Skeletal muscle satellite cell (primary cell): ENCODE measurements at regions not wholly inside any gene's neighbourhood (a gene's known extent, or its start where the extent isn't known, plus 50 kb on each side); places are given as distances from the start of the nearest gene placed in this dataset.

Experiments used
- H3K27me3 ChIP-seq: 2 replicates; pipeline ENCODE4 v1.7.0; 2013; ENCODE audit warnings: low read length; ENCODE audit not compliant: control insufficient read depth, insufficient read depth
- H3K36me3 ChIP-seq: 2 replicates; pipeline ENCODE4 v1.7.0; 2013; ENCODE audit warnings: mild to moderate bottlenecking, control low read depth, low read length; ENCODE audit not compliant: insufficient read depth
- H3K4me1 ChIP-seq: 2 replicates; pipeline ENCODE4 v1.7.0; 2013; ENCODE audit warnings: low read length; ENCODE audit not compliant: control insufficient read depth, insufficient read depth
- H3K4me2 ChIP-seq: 2 replicates; pipeline ENCODE4 v1.7.0; 2013; ENCODE audit warnings: mild to moderate bottlenecking, low read length
- H3K4me3 ChIP-seq: 2 replicates; pipeline ENCODE4 v1.7.0; 2013; ENCODE audit warnings: low read length
- H3K9ac ChIP-seq: 2 replicates; pipeline ENCODE4 v1.7.0; 2013; ENCODE audit warnings: mild to moderate bottlenecking, low read depth, low read length, moderate library complexity
- H3K9me3 ChIP-seq: replicated peaks from 2 replicates; pipeline ENCODE4 v1.7.0; 2013; ENCODE audit warnings: mild to moderate bottlenecking, control low read depth, low read length

DNA sequence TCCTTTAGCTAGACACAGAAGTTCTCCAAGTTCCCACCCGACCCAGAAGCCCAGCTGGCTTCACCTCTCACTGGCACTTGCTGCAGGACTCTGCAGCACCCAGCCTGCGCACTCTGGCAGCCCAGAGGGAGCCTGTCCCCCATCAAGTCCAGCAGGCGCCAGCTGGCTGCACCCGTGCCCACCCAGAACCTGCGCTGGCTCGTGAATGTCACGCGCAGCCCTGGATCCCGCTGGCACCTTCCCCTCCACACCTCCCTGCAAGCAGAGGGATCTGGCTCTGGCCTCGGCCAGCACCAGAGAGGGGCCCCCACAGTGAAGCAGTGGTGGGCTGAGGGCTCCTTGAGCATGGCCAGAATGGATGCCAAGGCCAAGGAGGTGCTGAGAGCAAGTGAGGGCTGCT, 187.6 kb upstream of the HAND2 start:
- Histone ChIP-seq H3K27me3 (peaks cover 11% of the 10 kb centered on the region), H3K4me2 (no peak overlapping the region), H3K36me3 (no peaks in the 10 kb centered on the region), H3K9ac (no peak overlapping the region), H3K4me3 (no peak overlapping the region), H3K4me1 (no peaks in the 10 kb centered on the region), H3K9me3 (no peaks in the 10 kb centered on the region)

DNA sequence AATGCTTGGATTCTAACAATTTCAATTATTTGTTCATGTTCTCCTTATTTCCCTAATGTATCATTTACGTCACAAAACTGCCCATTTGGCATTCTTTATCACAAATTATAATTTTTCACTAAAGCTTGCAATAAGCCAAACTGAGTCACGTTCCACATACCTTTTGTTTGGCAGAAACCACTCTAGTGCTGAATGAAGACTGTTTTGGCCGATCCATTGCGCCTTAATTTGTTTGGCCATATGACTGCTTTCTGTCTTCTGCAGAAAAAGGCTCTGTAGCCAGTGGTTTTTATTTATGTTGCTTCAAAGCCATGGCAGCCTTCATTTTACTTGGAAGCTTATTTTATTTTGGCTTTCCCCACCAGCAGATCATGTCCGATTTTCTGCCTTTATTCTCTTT, 184.4 kb upstream of the HAND2 start:
- H3K4me3 ChIP-seq, result no peak overlapping the region
- H3K9ac ChIP-seq, result no peak overlapping the region
- no peaks in the 10 kb centered on the region for H3K9me3 ChIP-seq
- H3K36me3 ChIP-seq, result no peaks in the 10 kb centered on the region
- H3K4me1 ChIP-seq, result no peaks in the 10 kb centered on the region
- H3K27me3 ChIP-seq, result peaks cover 11% of the 10 kb centered on the region
- no peak overlapping the region for H3K4me2 ChIP-seq

DNA sequence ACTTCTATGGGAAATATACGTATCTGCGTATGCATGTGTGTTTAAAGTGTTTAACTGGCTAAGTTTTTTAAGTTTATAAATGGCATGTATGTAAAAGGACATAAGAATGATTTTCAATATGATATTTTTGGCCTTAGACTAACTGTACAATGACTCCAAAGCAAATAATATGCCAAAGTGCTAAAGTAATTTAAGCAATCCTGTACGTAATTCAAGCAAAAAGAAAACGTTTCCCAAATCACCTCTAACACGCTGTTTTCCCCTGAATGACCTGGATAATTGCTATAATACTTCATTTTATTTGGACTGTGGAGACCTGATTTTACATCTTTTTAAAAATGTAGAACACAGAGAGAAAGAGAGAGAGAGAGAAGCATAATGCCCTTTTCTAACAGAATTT, 183.0 kb upstream of the HAND2 start:
- Histone ChIP-seq H3K4me2 (no peak overlapping the region), H3K27me3 (peaks cover 11% of the 10 kb centered on the region), H3K9ac (no peak overlapping the region), H3K9me3 (no peaks in the 10 kb centered on the region), H3K4me3 (no peak overlapping the region), H3K4me1 (no peaks in the 10 kb centered on the region), H3K36me3 (no peaks in the 10 kb centered on the region)

DNA sequence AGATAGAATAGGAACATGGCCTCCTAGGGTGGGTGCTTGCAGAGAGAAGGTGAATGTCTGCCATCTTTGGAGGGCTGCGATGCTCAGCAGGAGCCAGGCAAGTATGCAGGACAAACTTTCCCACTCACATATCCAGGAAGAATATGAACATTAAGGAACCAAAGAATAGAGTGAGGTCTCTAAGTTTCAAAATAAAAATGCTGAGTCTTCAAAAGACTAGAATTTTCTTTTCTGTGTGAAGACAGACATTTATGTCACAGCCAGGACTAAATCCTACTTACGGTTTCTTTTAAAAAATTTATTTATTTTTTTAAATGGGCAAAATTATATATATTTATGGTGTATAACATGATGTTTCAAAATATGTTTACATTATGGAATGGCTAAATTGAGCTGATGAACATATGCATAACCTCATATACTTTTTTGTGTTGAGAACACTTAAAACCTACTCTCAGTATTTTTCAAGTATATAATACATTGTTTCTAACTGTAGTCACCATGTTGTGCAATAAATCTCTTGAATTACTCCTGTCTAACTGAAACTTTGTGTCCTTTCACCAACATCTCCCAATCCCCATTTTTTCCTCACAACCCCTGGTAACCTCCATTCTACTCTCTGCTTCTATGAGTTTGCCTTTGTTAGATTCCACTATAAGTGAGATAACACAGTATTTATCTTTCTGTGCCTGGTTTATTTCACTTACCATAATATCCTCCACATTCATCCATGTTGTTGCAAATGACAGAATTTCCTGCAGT, 177.8 kb upstream of the HAND2 start:
- Histone ChIP-seq H3K9me3 (no peaks in the 10 kb centered on the region), H3K4me3 (no peak overlapping the region), H3K4me1 (no peaks in the 10 kb centered on the region), H3K36me3 (no peaks in the 10 kb centered on the region), H3K9ac (no peak overlapping the region), H3K27me3 (no peaks in the 10 kb centered on the region), H3K4me2 (no peak overlapping the region)

DNA sequence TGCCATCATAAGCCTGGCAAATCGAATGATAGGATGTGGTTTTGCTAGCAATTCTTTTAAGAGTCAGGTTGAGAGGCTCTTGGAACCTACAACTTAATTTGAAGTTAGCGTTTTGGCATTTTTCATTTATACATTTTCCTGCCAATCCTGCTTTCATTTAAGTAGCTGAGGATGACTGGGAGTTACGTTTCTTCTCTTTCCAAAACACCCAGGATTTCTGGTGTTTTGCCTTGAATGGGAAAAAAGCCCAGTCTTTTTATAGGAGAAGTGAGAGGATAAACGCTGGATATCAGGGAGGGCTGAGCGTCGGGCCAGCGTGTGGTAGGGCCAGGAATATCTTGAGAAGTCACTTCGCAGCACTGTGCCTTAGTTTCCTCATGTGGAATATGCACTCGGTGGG, 174.2 kb upstream of the HAND2 start:
- H3K4me3 ChIP-seq, result no peak overlapping the region
- no peaks in the 10 kb centered on the region for H3K9me3 ChIP-seq
- H3K27me3 ChIP-seq, result no peaks in the 10 kb centered on the region
- H3K4me2 ChIP-seq, result no peak overlapping the region
- no peaks in the 10 kb centered on the region for H3K4me1 ChIP-seq
- no peaks in the 10 kb centered on the region for H3K36me3 ChIP-seq
- no peak overlapping the region for H3K9ac ChIP-seq

DNA sequence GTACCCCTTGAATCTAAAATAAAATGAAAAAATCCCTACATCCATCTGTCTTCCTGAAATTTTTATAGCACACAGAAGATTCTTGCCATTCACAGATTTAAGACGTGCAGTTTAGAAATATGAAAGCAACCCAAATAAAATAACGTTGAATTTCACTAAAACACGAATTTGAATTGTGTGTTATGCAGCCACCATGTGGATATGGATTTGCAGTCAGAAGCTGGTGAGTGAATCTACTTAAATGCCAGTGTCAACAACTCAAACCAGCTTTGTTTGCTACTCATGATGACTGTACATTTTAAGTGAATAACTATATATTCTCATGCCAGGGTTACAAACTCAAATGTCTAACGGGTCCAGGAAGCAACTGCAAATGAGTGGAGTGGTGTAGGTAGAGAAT, 173.0 kb upstream of the HAND2 start:
- Histone ChIP-seq H3K4me2 (no peak overlapping the region), H3K4me1 (no peaks in the 10 kb centered on the region), H3K9ac (no peak overlapping the region), H3K27me3 (no peaks in the 10 kb centered on the region), H3K4me3 (no peak overlapping the region), H3K36me3 (no peaks in the 10 kb centered on the region), H3K9me3 (no peaks in the 10 kb centered on the region)

DNA sequence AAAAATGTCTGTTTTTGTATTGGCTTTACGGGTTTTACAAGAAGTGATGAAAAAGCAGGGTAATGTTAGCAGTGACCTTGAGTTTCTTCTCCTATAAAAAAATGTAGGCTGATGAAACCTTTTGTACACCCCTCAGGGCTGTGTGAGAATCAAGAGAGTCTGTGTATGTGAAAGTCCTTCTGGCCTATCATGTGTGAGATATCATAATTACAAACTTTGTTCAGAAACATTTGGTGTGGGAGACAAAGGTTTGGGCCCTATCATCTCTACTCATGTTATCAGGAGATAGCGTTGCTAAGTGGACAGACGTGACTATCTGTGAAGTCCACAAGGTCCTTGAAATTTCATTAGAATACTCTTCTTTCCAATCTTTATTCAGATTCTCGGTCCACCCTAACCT, 170.6 kb upstream of the HAND2 start:
- Histone ChIP-seq H3K9me3 (no peaks in the 10 kb centered on the region), H3K4me2 (no peak overlapping the region), H3K4me3 (no peak overlapping the region), H3K27me3 (no peaks in the 10 kb centered on the region), H3K36me3 (no peaks in the 10 kb centered on the region), H3K4me1 (no peaks in the 10 kb centered on the region), H3K9ac (no peak overlapping the region)

DNA sequence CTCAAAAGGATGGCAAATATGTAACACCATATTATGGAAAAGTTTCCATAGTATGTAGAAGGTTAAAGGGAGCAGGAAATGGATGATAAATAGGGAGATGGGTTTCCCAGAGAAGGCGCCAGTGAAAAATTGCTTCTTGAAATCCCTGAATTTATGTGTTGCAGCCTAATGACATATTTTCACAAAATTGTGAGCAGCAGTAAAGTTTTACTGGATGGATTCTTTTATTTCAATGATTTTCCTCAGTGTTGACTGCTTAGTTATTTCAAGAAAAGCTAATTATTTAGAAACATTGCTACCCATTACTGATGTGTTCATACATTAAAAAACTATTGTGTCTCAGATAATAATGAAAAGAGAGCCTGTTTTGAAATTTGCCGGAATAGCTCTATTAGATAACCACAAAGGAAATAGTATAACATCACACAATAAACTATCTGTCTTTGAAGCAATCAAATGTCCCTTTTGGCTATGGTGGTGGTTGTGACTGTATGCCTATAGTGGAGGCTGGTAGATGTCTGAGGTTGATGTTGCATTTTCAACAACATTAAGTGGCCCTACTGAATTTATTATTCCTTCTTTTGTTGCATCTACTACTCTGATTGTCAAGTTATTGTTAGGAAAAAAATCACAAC, 169.9 kb upstream of the HAND2 start:
- Histone ChIP-seq H3K4me1 (no peaks in the 10 kb centered on the region), H3K4me2 (no peak overlapping the region), H3K36me3 (no peaks in the 10 kb centered on the region), H3K4me3 (no peak overlapping the region), H3K27me3 (no peaks in the 10 kb centered on the region), H3K9ac (no peak overlapping the region), H3K9me3 (no peaks in the 10 kb centered on the region)

DNA sequence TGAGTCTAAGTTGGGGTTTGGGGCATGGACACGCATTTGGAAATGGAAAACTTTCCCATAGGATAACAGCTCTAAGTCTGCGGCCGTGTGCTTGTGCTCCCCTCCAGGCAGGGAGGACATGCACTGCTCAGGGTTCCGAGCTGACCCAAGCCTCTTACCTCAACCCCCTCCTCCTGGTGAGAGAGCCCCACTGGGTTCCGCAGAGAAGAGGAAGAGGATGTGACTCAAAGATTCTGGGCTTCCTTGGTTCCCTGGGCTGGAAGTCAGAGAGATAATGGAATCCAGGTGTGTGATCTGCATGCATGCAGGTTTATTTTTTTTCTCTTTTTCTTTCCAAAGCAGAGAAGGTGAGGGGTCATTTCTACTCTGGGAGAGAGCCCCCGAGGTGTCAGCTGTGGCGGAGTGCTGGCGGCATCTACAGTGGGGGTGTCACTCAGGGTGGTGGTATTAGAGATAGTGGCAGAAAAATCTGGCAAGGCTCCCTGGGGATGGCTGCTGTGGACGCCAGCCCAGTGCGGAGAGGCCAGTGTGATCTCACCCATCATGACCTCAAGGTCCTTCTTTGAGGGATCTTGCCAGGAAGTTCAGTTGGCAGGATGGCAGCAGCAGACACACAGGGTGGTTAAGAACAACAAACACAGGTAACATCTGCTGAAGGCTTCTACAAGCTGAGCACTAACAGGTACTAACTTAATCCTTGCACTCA, 168.7 kb upstream of the HAND2 start:
- Histone ChIP-seq H3K36me3 (no peaks in the 10 kb centered on the region), H3K4me3 (no peak overlapping the region), H3K9ac (no peak overlapping the region), H3K4me2 (no peak overlapping the region), H3K27me3 (no peaks in the 10 kb centered on the region), H3K9me3 (no peaks in the 10 kb centered on the region), H3K4me1 (no peaks in the 10 kb centered on the region)

DNA sequence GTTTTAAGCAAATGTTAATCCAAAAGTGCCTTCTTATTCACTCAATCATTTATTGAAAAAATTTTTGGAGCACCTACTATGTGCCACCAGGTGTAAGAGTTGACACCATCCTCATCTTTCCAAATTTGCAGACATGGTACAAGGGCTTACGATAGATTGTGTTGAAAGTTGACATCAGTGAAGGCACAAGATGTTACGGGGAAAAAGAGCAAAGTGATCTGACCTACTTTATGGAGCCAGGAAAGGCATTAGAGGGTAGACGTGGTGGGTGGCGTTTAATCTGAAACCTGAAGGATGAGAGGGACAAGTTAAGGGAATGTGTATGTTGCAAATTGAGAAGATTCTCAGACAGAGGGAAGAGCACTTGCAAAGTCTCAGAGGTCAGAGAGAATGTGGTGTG, 167.8 kb upstream of the HAND2 start:
- no peaks in the 10 kb centered on the region for H3K4me1 ChIP-seq
- no peaks in the 10 kb centered on the region for H3K27me3 ChIP-seq
- H3K4me2 ChIP-seq, result no peak overlapping the region

DNA sequence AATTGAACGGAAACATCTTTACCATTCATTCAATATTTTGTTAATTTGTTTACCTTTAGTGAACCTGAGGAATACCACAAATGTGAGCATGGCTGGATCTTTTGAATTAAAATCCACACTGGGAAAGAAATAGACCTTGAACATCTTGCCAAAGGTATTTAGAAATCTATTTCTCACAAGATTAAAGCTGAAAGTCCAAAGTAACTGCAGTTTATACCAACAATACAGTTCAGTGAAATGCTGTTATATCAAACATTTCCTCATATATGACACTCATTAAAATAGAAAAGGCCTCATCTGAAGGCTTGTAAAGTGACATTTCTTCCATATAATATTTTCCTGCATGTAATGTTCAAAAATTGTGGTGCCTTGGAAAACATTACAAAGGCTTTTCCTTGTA, 166.5 kb upstream of the HAND2 start:
- no peak overlapping the region for H3K4me2 ChIP-seq
- H3K9ac ChIP-seq, result no peak overlapping the region
- H3K36me3 ChIP-seq, result no peaks in the 10 kb centered on the region

More for the DNA sequence above, 167.8 kb upstream of the HAND2 start:
- Histone ChIP-seq H3K4me3 (no peak overlapping the region), H3K36me3 (no peaks in the 10 kb centered on the region), H3K9me3 (no peaks in the 10 kb centered on the region), H3K9ac (no peak overlapping the region)

More for the DNA sequence above, 166.5 kb upstream of the HAND2 start:
- H3K4me1 ChIP-seq, result no peaks in the 10 kb centered on the region
- no peaks in the 10 kb centered on the region for H3K9me3 ChIP-seq
- H3K4me3 ChIP-seq, result no peak overlapping the region
- no peaks in the 10 kb centered on the region for H3K27me3 ChIP-seq
